K562 (cell line): ENCODE measurements at regions not wholly inside any gene's neighbourhood (a gene's known extent, or its start where the extent isn't known, plus 50 kb on each side); places are given as distances from the start of the nearest gene placed in this dataset.

Experiments used
- CHCHD3 ChIP-seq: fragments of 250-450 bp; sonication (Bioruptor Pico); IDR thresholded peaks from 2 replicates; pipeline ENCODE4 v2.1.2; 2022; ENCODE audit warnings: mild to moderate bottlenecking
- CREM ChIP-seq: IDR thresholded peaks from 2 replicates; pipeline ENCODE4 v1.6.1; 2014; ENCODE audit warnings: antibody characterized with exemption, low read depth
- TF ChIP-seq, protein P1 (sequence below): sonication (generic); formaldehyde crosslinking; IDR thresholded peaks from 2 replicates; pipeline ENCODE4 v1.8.1; 2023; ENCODE audit warnings: mild to moderate bottlenecking, missing genetic modification reagents
- TF ChIP-seq, protein P2 (sequence below), 3 experiments: IDR thresholded peaks in 2 of 3; conservative IDR thresholded peaks in 1 of 3; 2 replicates each; pipeline ENCODE4 v1.5.1; 2011 to 2012; ENCODE audit warnings: low read length in 3 of 3, mild to moderate bottlenecking in 3 of 3, control low read depth in 2 of 3, improper control_type of control experiment in 1 of 3, inconsistent platforms in 1 of 3, low read depth in 1 of 3, mixed read lengths in 1 of 3, moderate library complexity in 1 of 3; ENCODE audit not compliant: insufficient read depth in 2 of 3

DNA sequence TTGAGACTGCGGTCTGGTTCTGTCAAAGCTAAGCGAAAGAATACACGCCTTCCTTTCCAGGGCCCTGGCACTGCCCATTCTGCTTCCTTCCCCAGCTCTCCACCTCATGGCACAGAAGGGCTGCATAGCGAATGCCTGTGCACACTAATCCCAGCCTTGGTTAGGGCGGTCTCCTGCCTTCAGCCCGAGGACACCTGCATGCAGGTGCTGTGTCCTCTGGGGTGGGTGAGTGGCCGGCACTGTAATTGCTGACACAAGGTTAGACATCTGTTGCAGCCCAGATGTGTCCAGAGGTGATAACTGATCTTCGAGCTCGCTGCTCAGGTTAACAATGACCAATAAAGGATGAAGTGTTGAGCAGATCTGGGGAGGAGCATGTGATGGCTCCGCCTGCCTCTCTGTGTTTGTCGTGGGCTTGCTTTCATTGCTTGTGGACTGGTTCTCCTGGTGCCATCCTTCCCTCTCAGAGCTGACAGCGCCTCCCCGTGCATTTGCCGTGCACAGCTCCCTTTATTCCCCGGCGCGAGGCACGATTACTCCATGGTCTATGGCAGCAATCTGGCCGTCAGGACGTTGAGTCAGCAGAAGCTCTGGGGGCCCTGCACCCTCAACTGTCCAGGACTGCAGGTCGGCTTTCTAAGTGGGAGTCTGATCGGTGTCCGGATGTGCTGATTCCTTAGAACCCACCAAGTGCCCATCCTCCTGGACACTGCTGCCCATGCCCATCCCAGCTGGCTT lies 1088.2 kb downstream of the BRD1 start:
- TF ChIP-seq, protein P1, sequence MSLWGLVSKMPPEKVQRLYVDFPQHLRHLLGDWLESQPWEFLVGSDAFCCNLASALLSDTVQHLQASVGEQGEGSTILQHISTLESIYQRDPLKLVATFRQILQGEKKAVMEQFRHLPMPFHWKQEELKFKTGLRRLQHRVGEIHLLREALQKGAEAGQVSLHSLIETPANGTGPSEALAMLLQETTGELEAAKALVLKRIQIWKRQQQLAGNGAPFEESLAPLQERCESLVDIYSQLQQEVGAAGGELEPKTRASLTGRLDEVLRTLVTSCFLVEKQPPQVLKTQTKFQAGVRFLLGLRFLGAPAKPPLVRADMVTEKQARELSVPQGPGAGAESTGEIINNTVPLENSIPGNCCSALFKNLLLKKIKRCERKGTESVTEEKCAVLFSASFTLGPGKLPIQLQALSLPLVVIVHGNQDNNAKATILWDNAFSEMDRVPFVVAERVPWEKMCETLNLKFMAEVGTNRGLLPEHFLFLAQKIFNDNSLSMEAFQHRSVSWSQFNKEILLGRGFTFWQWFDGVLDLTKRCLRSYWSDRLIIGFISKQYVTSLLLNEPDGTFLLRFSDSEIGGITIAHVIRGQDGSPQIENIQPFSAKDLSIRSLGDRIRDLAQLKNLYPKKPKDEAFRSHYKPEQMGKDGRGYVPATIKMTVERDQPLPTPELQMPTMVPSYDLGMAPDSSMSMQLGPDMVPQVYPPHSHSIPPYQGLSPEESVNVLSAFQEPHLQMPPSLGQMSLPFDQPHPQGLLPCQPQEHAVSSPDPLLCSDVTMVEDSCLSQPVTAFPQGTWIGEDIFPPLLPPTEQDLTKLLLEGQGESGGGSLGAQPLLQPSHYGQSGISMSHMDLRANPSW, result no peak
- TF ChIP-seq CREM (no peak), CHCHD3 (CRISPR knock-in tag) (no peak)
- TF ChIP-seq, protein P2, sequence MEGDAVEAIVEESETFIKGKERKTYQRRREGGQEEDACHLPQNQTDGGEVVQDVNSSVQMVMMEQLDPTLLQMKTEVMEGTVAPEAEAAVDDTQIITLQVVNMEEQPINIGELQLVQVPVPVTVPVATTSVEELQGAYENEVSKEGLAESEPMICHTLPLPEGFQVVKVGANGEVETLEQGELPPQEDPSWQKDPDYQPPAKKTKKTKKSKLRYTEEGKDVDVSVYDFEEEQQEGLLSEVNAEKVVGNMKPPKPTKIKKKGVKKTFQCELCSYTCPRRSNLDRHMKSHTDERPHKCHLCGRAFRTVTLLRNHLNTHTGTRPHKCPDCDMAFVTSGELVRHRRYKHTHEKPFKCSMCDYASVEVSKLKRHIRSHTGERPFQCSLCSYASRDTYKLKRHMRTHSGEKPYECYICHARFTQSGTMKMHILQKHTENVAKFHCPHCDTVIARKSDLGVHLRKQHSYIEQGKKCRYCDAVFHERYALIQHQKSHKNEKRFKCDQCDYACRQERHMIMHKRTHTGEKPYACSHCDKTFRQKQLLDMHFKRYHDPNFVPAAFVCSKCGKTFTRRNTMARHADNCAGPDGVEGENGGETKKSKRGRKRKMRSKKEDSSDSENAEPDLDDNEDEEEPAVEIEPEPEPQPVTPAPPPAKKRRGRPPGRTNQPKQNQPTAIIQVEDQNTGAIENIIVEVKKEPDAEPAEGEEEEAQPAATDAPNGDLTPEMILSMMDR (IDR thresholded peaks at IDR 0.05 in 2 of 3, conservative IDR thresholded peaks at IDR 0.05 in 1 of 3; ENCODE audit: insufficient read depth in 2 of 3, low read depth in 1 of 3, low read length in 3 of 3), result 0 out of 6 replicates have a peak, but pooled peaks of 1 of the 3 experiments have one; percentile 8
